CD14-positive monocyte (primary cell): ENCODE measurements at regions not wholly inside any gene's neighbourhood (a gene's known extent, or its start where the extent isn't known, plus 50 kb on each side); places are given as distances from the start of the nearest gene placed in this dataset.

Experiments used
- DNase-seq, 3 donors: peaks; one replicate each; pipeline ENCODE4 v3.0.0-alpha.2; 2011 to 2022
- H2AFZ ChIP-seq: 2 replicates; pipeline ENCODE4 v1.6.0; 2012; ENCODE audit warnings: mild to moderate bottlenecking, low read depth, low read length, inconsistent platforms; ENCODE audit not compliant: insufficient read depth, poor library complexity, severe bottlenecking
- H3K27ac ChIP-seq, 2 donors: 1 replicate in 1 of 2; 2 replicates in 1 of 2; pipeline ENCODE4 v1.5.1; 2012 to 2013; ENCODE audit warnings: low read length in 2 of 2, control low read depth in 1 of 2, inconsistent platforms in 1 of 2, low read depth in 1 of 2, mild to moderate bottlenecking in 1 of 2
- H3K27me3 ChIP-seq, 2 donors: one replicate each; pipeline versions ENCODE4 v1.6.0 to v1.6.1; 2011 to 2013; ENCODE audit warnings: low read length in 2 of 2; ENCODE audit not compliant: control insufficient read depth in 2 of 2, insufficient read depth in 2 of 2
- H3K36me3 ChIP-seq, 2 donors: replicated peaks in 1 of 2; 1 replicate in 1 of 2; 2 replicates in 1 of 2; pipeline versions ENCODE4 v1.5.1 to v1.6.1; 2012 to 2013; ENCODE audit warnings: low read length in 2 of 2, control low read depth in 1 of 2, inconsistent platforms in 1 of 2, mild to moderate bottlenecking in 1 of 2; ENCODE audit not compliant: insufficient read depth in 2 of 2, control insufficient read depth in 1 of 2
- H3K4me1 ChIP-seq, 2 donors: 1 replicate in 1 of 2; 2 replicates in 1 of 2; pipeline versions ENCODE4 v1.5.1 to v1.6.1; 2012 to 2013; ENCODE audit warnings: low read length in 2 of 2, control low read depth in 1 of 2, inconsistent platforms in 1 of 2, mild to moderate bottlenecking in 1 of 2, moderate library complexity in 1 of 2; ENCODE audit not compliant: insufficient read depth in 2 of 2, control insufficient read depth in 1 of 2
- H3K4me2 ChIP-seq: replicated peaks from 2 replicates; pipeline ENCODE3; 2012; ENCODE audit warnings: low read length, moderate library complexity, mild to moderate bottlenecking; ENCODE audit not compliant: poor library complexity, severe bottlenecking; ENCODE audit errors: extremely low read depth
- H3K4me3 ChIP-seq, 3 experiments: fragments of 200-600 bp in 1 of 3; sonication (generic) in 1 of 3; replicated peaks in 1 of 3; 1 replicate in 2 of 3; 2 replicates in 1 of 3; pipeline ENCODE4 v1.5.1; 2011 to 2013; ENCODE audit warnings: low read length in 3 of 3, mild to moderate bottlenecking in 3 of 3, control low read depth in 2 of 3, low read depth in 2 of 3, inconsistent platforms in 1 of 3, moderate library complexity in 1 of 3
- H3K79me2 ChIP-seq: 2 replicates; pipeline ENCODE4 v1.6.0; 2012; ENCODE audit warnings: mild to moderate bottlenecking, control low read depth, inconsistent platforms, low read length, moderate library complexity; ENCODE audit not compliant: insufficient read depth
- H3K9ac ChIP-seq: 2 replicates; pipeline ENCODE4 v1.6.0; 2017; ENCODE audit warnings: low read length, mild to moderate bottlenecking; ENCODE audit not compliant: insufficient read depth, poor library complexity, severe bottlenecking
- H3K9me3 ChIP-seq, 2 donors: replicated peaks in 1 of 2; 1 replicate in 1 of 2; 2 replicates in 1 of 2; pipeline versions ENCODE4 v1.5.1 to v1.6.1; 2012 to 2013; ENCODE audit warnings: low read length in 2 of 2, control low read depth in 1 of 2; ENCODE audit not compliant: control insufficient read depth in 1 of 2, insufficient read depth in 1 of 2
- H4K20me1 ChIP-seq: 2 replicates; pipeline ENCODE4 v1.6.0; 2012; ENCODE audit warnings: mild to moderate bottlenecking, low read length, control low read depth, moderate library complexity; ENCODE audit not compliant: insufficient read depth
- H3K27ac Mint-ChIP-seq, 7 donors: one replicate each; pipeline ENCODE4 v1.8.0; 2020; ENCODE audit warnings: mild to moderate bottlenecking in 7 of 7, mixed read lengths in 7 of 7, moderate library complexity in 6 of 7, inconsistent platforms in 2 of 7
- H3K27me3 Mint-ChIP-seq, 3 donors: one replicate each; pipeline ENCODE4 v1.8.0; 2021 to 2022; ENCODE audit warnings: low read depth in 3 of 3, mild to moderate bottlenecking in 3 of 3, mixed read lengths in 3 of 3, moderate library complexity in 3 of 3, inconsistent platforms in 1 of 3
- H3K36me3 Mint-ChIP-seq, 2 donors: one replicate each; pipeline ENCODE4 v1.8.0; 2020; ENCODE audit warnings: mixed read lengths in 2 of 2, inconsistent platforms in 1 of 2, mild to moderate bottlenecking in 1 of 2
- H3K4me1 Mint-ChIP-seq: one replicate; pipeline ENCODE4 v1.8.0; 2020; ENCODE audit warnings: mild to moderate bottlenecking, mixed read lengths
- H3K4me3 Mint-ChIP-seq, 2 donors: one replicate each; pipeline ENCODE4 v1.8.0; 2020; ENCODE audit warnings: mild to moderate bottlenecking in 2 of 2, mixed read lengths in 2 of 2, moderate library complexity in 1 of 2
- H3K9me3 Mint-ChIP-seq, 7 donors: one replicate each; pipeline ENCODE4 v1.8.0; 2020 to 2022; ENCODE audit warnings: mixed read lengths in 7 of 7, mild to moderate bottlenecking in 6 of 7, moderate library complexity in 6 of 7, inconsistent platforms in 2 of 7
- CTCF ChIP-seq: fragments of 200-600 bp; IDR thresholded peaks from one replicate; pipeline ENCODE4 v1.8.0; 2022; ENCODE audit warnings: antibody characterized with exemption, mild to moderate bottlenecking
- whole genome bisulfite sequencing: methylation state at CpG from one replicate; pipeline ENCODE4 v1.1.5; 2013; ENCODE audit warnings: missing lambda C conversion rate; ENCODE audit not compliant: insufficient coverage; 5-methylcytosine and 5-hydroxymethylcytosine counted together
- intact Hi-C, 2 donors: fragments of 100-400 bp; cut with micrococcal nuclease; formaldehyde crosslinking; loops; one replicate each; pipeline versions ENCODE4 v1.15.0 to v1.15.1; 2023

- Mint-ChIP-seq H3K27ac (peak overlapping the region in 1 of 7 donors; percentile 4), H3K4me1 (no peaks in the 10 kb centered on the region), H3K4me3 (no peak overlapping the region), H3K36me3 (no peaks in the 10 kb centered on the region), H3K27me3 (peaks cover 2 to 7% (median 5%) of the 10 kb centered on the region in 3 donors), H3K9me3 (no peaks in the 10 kb centered on the region)
- H3K9ac ChIP-seq: no peak overlapping the region
- no peaks in the 10 kb centered on the region for H3K4me1 ChIP-seq
- no peak overlapping the region for H2AFZ ChIP-seq
- WGBS: 80% methylated on average over 24 of the region's 24 CpGs
- DNase-seq: peak in 1 of 3 donors; percentile 35
- no peak overlapping the region for H3K4me3 ChIP-seq
- no peak overlapping the region for H3K27ac ChIP-seq
- H3K36me3 ChIP-seq: no peaks in the 10 kb centered on the region
- TF ChIP-seq CTCF: no peak
- H3K9me3 ChIP-seq: no peaks in the 10 kb centered on the region
- intact Hi-C loops: no loop called here
- H3K79me2 ChIP-seq: no peaks in the 10 kb centered on the region
- H4K20me1 ChIP-seq: no peaks in the 10 kb centered on the region
- H3K4me2 ChIP-seq: no peak overlapping the region
- H3K27me3 ChIP-seq: no peaks in the 10 kb centered on the region
Observed at GRCh38 chr21:43306911-43307676, 119.8 kb downstream of the SIK1 start.

GRCh38 chr21:43306391-43306790 is 120.5 kb downstream of the SIK1 start:
- no peaks in the 10 kb centered on the region for H4K20me1 ChIP-seq
- intact Hi-C loops: no loop called here
- H3K79me2 ChIP-seq: no peaks in the 10 kb centered on the region
- 89% methylated on average over 6 of the region's 11 CpGs for WGBS
- H3K9me3 ChIP-seq: no peaks in the 10 kb centered on the region
- H3K9ac ChIP-seq: no peak overlapping the region
- no peaks in the 10 kb centered on the region for H3K36me3 Mint-ChIP-seq
- peaks cover 3 to 7% (median 3%) of the 10 kb centered on the region in 3 donors for H3K27me3 Mint-ChIP-seq
- H3K4me1 ChIP-seq: no peaks in the 10 kb centered on the region
- DNase-seq: no peak
- H3K27ac Mint-ChIP-seq: no peak overlapping the region
- no peaks in the 10 kb centered on the region for H3K36me3 ChIP-seq
- no peaks in the 10 kb centered on the region for H3K4me1 Mint-ChIP-seq
- TF ChIP-seq CTCF: no peak
- no peak overlapping the region for H3K27ac ChIP-seq
- H2AFZ ChIP-seq: no peak overlapping the region
- H3K27me3 ChIP-seq: no peaks in the 10 kb centered on the region
- no peaks in the 10 kb centered on the region for H3K9me3 Mint-ChIP-seq
- no peak overlapping the region for H3K4me3 Mint-ChIP-seq
- H3K4me3 ChIP-seq: no peak overlapping the region
- H3K4me2 ChIP-seq: no peak overlapping the region
